Panc1 (cell line): ENCODE measurements at regions not wholly inside any gene's neighbourhood (a gene's known extent, or its start where the extent isn't known, plus 50 kb on each side); places are given as distances from the start of the nearest gene placed in this dataset.

Experiments
- ATAC-seq: fragments of 200-7000 bp; cut with Tn5 transposase; 2 replicates; pipeline ENCODE4 v1.9.1; 2020; ENCODE audit warnings: mild to moderate bottlenecking, moderate library complexity
- BruUV-seq: library from RNA; stranded (reverse); fragments of 400-500 nt; replicated peaks from 2 replicates; lab custom pipeline; 2021; lab: Mats Ljungman, UMichigan
- CTCF ChIA-PET: fragments of 300-600 bp; sonication (Branson Sonifier 250); formaldehyde crosslinking; loops from one replicate; lab custom pipeline; 2022; ENCODE audit warnings: antibody characterized with exemption; lab: Charles Lee
- POLR2A ChIA-PET: fragments of 300-600 bp; sonication (Branson Sonifier 250); formaldehyde crosslinking; loops from one replicate; lab custom pipeline; 2022; ENCODE audit warnings: antibody characterized with exemption; lab: Charles Lee
- DNase-seq: peaks from one replicate; pipeline ENCODE4 v3.0.0-alpha.2; 2010; ENCODE audit warnings: low read depth, low spot score
- H3K27ac ChIP-seq: 2 replicates; pipeline ENCODE4 v1.5.1; 2011; ENCODE audit warnings: mild to moderate bottlenecking, low read length, inconsistent platforms
- H3K27me3 ChIP-seq: fragments of 200-500 bp; sonication (Bioruptor generic); 2 replicates; pipeline ENCODE4 v1.6.0; 2014; ENCODE audit warnings: low read length, inconsistent platforms; ENCODE audit not compliant: control insufficient read depth, insufficient read depth
- H3K36me3 ChIP-seq: fragments of 200-500 bp; sonication (Bioruptor generic); 2 replicates; pipeline ENCODE4 v1.5.1; 2014; ENCODE audit warnings: inconsistent platforms, mild to moderate bottlenecking, low read length, moderate library complexity; ENCODE audit not compliant: control insufficient read depth, insufficient read depth
- H3K4me1 ChIP-seq: 2 replicates; pipeline ENCODE4 v1.5.1; 2011; ENCODE audit warnings: inconsistent platforms, mild to moderate bottlenecking, low read length, moderate library complexity; ENCODE audit not compliant: control insufficient read depth, insufficient read depth
- H3K4me3 ChIP-seq, 2 experiments: 2 replicates each; pipeline ENCODE4 v1.5.1; 2011 to 2012; ENCODE audit warnings: low read depth in 2 of 2, low read length in 2 of 2, mild to moderate bottlenecking in 2 of 2, inconsistent platforms in 1 of 2, moderate library complexity in 1 of 2
- H3K9me3 ChIP-seq: fragments of 200-500 bp; sonication (Bioruptor generic); 2 replicates; pipeline ENCODE4 v1.5.1; 2014; ENCODE audit warnings: low read depth, mild to moderate bottlenecking, inconsistent platforms, low read length, moderate library complexity; ENCODE audit not compliant: control insufficient read depth, insufficient read depth
- CTCF ChIP-seq: fragments of 450-650 bp; IDR thresholded peaks from 2 replicates; pipeline ENCODE4 v1.5.1; 2017; ENCODE audit warnings: mild to moderate bottlenecking
- POLR2AphosphoS5 ChIP-seq: IDR thresholded peaks from 2 replicates; pipeline ENCODE4 v1.6.1; 2012; ENCODE audit warnings: mild to moderate bottlenecking, low read depth, low read length, moderate library complexity
- REST ChIP-seq, 2 experiments: IDR thresholded peaks; 2 replicates each; pipeline ENCODE4 v1.6.1; 2011 to 2012; ENCODE audit warnings: low read depth in 2 of 2, control low read depth in 1 of 2, low read length in 1 of 2, mild to moderate bottlenecking in 1 of 2, moderate library complexity in 1 of 2; ENCODE audit not compliant: insufficient read depth in 1 of 2
- SIN3A ChIP-seq: IDR thresholded peaks from 2 replicates; pipeline ENCODE4 v1.6.1; 2012; ENCODE audit warnings: low read depth, mild to moderate bottlenecking, low read length, moderate library complexity, borderline replicate concordance; ENCODE audit not compliant: insufficient read depth
- TCF7L2 ChIP-seq: IDR thresholded peaks from 2 replicates; pipeline ENCODE4 v1.6.1; 2011; ENCODE audit warnings: mild to moderate bottlenecking, low read depth, low read length, inconsistent platforms
- in situ Hi-C: cut with HindIII; loops from 2 replicates; pipeline ENCODE4 v1.10.0; 2016; ENCODE audit warnings: low sequenced_read_pairs, low pct_unique_long_range_greater_than_20kb
- intact Hi-C: fragments of 100-400 bp; cut with micrococcal nuclease; formaldehyde crosslinking; loops from one replicate; pipeline ENCODE4 v1.10.0; 2022; ENCODE audit not compliant: unreplicated experiment

GRCh38 chr13:83485101-83485500 is 397.2 kb downstream of the SLITRK1 start:
- ATAC-seq: no peak
- no TSS peak for BruUV-seq
- ChIA-PET POLR2A (no interaction called here), CTCF (no interaction called here)
- Histone ChIP-seq H3K9me3 (no peaks in the 10 kb centered on the region), H3K36me3 (no peaks in the 10 kb centered on the region), H3K27ac (no peak overlapping the region), H3K27me3 (no peaks in the 10 kb centered on the region), H3K4me3 (no peak overlapping the region), H3K4me1 (no peaks in the 10 kb centered on the region)
- in situ Hi-C loops (no loop called here), intact Hi-C loops (no loop called here)
- no peak for DNase-seq
- no peak for TF ChIP-seq REST (IDR thresholded peaks at IDR 0.05; ENCODE audit: insufficient read depth in 1 of 2, low read depth in 2 of 2, low read length in 1 of 2)
- TF ChIP-seq POLR2AphosphoS5: no peak
- no peak for TF ChIP-seq CTCF
- TF ChIP-seq SIN3A: no peak
- no peak for TF ChIP-seq TCF7L2

DNA sequence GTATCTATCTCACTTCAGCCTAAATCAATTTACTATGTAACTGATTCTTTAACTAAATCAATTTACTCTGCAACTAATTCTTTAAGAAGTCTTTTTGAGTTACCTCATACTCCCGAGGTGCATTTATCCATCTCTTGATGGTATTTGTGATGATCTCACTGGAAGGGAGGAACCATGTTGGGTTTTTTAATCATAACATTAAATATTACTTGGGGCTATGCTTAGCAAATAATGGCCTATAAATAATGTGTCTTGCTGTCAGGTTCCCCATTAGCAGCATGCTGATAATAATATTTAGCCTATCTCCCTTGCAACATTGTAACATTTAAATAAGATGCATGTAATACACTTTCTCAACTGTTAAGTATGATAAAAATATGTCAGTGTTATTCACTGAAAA is 411.3 kb downstream of the SLITRK1 start:
- DNase-seq (no peak), ATAC-seq (no peak)
- ChIA-PET CTCF (no interaction called here), POLR2A (no interaction called here)
- BruUV-seq: no TSS peak
- Histone ChIP-seq H3K4me3 (no peak overlapping the region), H3K4me1 (no peaks in the 10 kb centered on the region), H3K27ac (no peak overlapping the region), H3K27me3 (no peaks in the 10 kb centered on the region), H3K36me3 (no peaks in the 10 kb centered on the region), H3K9me3 (no peaks in the 10 kb centered on the region)
- intact Hi-C loops: no loop called here
- in situ Hi-C loops: no loop called here
- TF ChIP-seq SIN3A: no peak
- TF ChIP-seq POLR2AphosphoS5: no peak
- TF ChIP-seq CTCF: no peak
